ENCODE measurements at regions not wholly inside any gene's neighbourhood (a gene's known extent, or its start where the extent isn't known, plus 50 kb on each side); places are given as distances from the start of the nearest gene placed in this dataset.

DNA sequence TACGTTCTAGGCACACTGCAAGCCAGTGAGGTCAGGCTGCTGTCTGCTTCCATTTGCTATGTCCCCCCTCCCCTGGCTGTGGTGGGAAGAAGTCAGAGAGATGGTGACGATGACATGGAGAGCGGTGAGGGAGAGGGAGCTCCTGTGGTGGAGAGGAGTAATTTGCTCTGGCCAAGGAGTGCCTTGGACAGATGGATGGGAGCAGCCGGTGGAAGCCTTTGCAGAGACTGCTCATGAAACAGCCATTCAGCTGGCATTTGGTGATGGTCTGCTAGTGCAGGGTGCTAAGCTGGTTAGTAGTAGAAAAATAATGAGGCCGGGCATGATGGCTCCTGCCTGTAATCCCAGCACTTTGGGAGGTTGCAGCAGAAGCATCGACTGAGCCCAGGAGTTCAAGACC is 124.1 kb downstream of the FHDC1 start:
- ChIA-PET POLR2A (no interaction called here), CTCF (no interaction called here)
- Mint-ChIP-seq H3K27ac (no peak overlapping the region), H3K9me3 (no peaks in the 10 kb centered on the region), H3K36me3 (peaks cover 0 to 3% (median 0%) of the 10 kb centered on the region in 3 donors), H3K27me3 (peaks cover 19 to 33% of the 10 kb centered on the region in 2 donors), H3K4me1 (no peaks in the 10 kb centered on the region), H3K4me3 (no peak overlapping the region)
- Histone ChIP-seq H3K4me3 (ENCODE audit: low read length) (no peak overlapping the region), H3K4me1 (ENCODE audit: insufficient read depth, low read length) (no peaks in the 10 kb centered on the region), H3K9me3 (ENCODE audit: low read length) (no peaks in the 10 kb centered on the region), H3K27ac (ENCODE audit: low read depth, low read length) (no peak overlapping the region), H3K36me3 (ENCODE audit: insufficient read depth, low read length) (no peaks in the 10 kb centered on the region), H3K27me3 (ENCODE audit: insufficient read depth, low read length, poor library complexity, severe bottlenecking) (peaks cover 12% of the 10 kb centered on the region)
- DNase-seq = no peak

- Mint-ChIP-seq H3K36me3 (peaks cover 0 to 3% (median 0%) of the 10 kb centered on the region in 3 donors), H3K4me3 (no peak overlapping the region), H3K9me3 (no peaks in the 10 kb centered on the region), H3K4me1 (no peaks in the 10 kb centered on the region), H3K27me3 (peaks cover 8 to 19% of the 10 kb centered on the region in 2 donors), H3K27ac (no peak overlapping the region)
- no peaks in the 10 kb centered on the region for H3K36me3 ChIP-seq (ENCODE audit: insufficient read depth, low read length)
- H3K27ac ChIP-seq (ENCODE audit: low read depth, low read length) = no peak overlapping the region
- H3K27me3 ChIP-seq (ENCODE audit: insufficient read depth, low read length, poor library complexity, severe bottlenecking) = peaks cover 5% of the 10 kb centered on the region
- ChIA-PET CTCF (no interaction called here), POLR2A (interaction anchor here (0.5 kb wide), 1 partner anchor 135 kb away, joined by 5 read pairs; no protein-coding TSS in a partner anchor)
- DNase-seq = no peak
- no peaks in the 10 kb centered on the region for H3K9me3 ChIP-seq (ENCODE audit: low read length)
- H3K4me1 ChIP-seq (ENCODE audit: insufficient read depth, low read length) = no peaks in the 10 kb centered on the region
- no peak overlapping the region for H3K4me3 ChIP-seq (ENCODE audit: low read length)
These were observed 125.8 kb downstream of the FHDC1 start for GRCh38 chr4:153061971-153062370.

DNA sequence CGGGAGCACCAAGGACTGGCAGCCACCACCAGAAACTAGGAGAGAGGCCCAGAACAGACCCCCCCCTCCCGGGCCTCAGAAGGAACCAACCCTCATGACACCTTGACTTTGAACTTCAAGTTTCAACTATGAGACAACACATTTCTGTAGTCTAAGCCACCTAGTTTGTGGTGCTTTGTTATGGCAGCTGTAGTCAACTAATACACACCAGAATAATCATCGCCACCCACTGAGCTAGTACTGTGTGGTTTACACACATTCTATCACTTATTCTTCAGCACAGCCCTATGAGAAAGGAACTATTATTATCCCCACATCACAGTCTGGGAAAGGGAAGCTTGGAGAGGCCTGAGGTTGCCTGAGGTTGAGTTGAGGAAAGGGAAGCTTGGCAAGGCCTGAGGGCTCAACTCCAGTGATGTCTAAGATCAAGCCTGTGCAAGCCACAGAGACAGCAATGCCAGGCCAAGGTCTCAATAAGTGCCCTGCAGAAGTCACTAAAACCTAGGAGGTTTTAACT is 126.6 kb downstream of the FHDC1 start:
- H3K27me3 ChIP-seq (ENCODE audit: insufficient read depth, low read length, poor library complexity, severe bottlenecking) = no peaks in the 10 kb centered on the region
- DNase-seq = no peak
- no peaks in the 10 kb centered on the region for H3K36me3 ChIP-seq (ENCODE audit: insufficient read depth, low read length)
- Mint-ChIP-seq H3K27ac (no peak overlapping the region), H3K9me3 (no peaks in the 10 kb centered on the region), H3K4me3 (no peak overlapping the region), H3K27me3 (peaks cover 5 to 11% of the 10 kb centered on the region in 2 donors), H3K4me1 (no peaks in the 10 kb centered on the region), H3K36me3 (peaks cover 0 to 3% (median 0%) of the 10 kb centered on the region in 3 donors)
- H3K4me1 ChIP-seq (ENCODE audit: insufficient read depth, low read length) = no peaks in the 10 kb centered on the region
- no peak overlapping the region for H3K27ac ChIP-seq (ENCODE audit: low read depth, low read length)
- POLR2A ChIA-PET = no interaction called here
- H3K9me3 ChIP-seq (ENCODE audit: low read length) = no peaks in the 10 kb centered on the region
- no peak overlapping the region for H3K4me3 ChIP-seq (ENCODE audit: low read length)
- CTCF ChIA-PET = no interaction called here

DNA sequence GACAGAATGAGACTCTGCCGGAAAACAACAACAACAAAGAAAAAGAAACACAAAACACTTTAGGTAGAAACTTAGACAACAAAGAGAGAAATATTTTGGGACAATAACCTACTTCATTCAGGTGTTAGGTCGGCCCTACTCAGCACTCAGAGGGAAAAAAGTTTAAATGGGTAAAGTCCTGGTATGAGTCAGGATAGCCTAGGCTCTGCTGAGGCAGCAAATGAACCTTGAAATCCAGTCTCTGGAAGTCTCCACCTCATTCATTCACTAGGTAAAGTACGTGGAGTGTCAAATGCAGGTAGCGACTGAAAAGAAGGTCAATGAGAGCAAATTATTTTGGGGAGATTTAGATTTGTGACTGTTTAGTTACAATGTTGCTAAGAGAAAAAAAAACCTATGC is 127.4 kb downstream of the FHDC1 start:
- no peak overlapping the region for H3K27ac ChIP-seq (ENCODE audit: low read depth, low read length)
- ChIA-PET CTCF (no interaction called here), POLR2A (no interaction called here)
- no peaks in the 10 kb centered on the region for H3K27me3 ChIP-seq (ENCODE audit: insufficient read depth, low read length, poor library complexity, severe bottlenecking)
- no peaks in the 10 kb centered on the region for H3K36me3 ChIP-seq (ENCODE audit: insufficient read depth, low read length)
- Mint-ChIP-seq H3K4me3 (no peak overlapping the region), H3K9me3 (no peaks in the 10 kb centered on the region), H3K36me3 (peaks cover 0 to 3% (median 0%) of the 10 kb centered on the region in 3 donors), H3K27me3 (peaks cover 0 to 4% of the 10 kb centered on the region in 2 donors), H3K27ac (no peak overlapping the region), H3K4me1 (no peaks in the 10 kb centered on the region)
- DNase-seq = no peak
- no peaks in the 10 kb centered on the region for H3K4me1 ChIP-seq (ENCODE audit: insufficient read depth, low read length)
- H3K9me3 ChIP-seq (ENCODE audit: low read length) = no peaks in the 10 kb centered on the region
- no peak overlapping the region for H3K4me3 ChIP-seq (ENCODE audit: low read length)

DNA sequence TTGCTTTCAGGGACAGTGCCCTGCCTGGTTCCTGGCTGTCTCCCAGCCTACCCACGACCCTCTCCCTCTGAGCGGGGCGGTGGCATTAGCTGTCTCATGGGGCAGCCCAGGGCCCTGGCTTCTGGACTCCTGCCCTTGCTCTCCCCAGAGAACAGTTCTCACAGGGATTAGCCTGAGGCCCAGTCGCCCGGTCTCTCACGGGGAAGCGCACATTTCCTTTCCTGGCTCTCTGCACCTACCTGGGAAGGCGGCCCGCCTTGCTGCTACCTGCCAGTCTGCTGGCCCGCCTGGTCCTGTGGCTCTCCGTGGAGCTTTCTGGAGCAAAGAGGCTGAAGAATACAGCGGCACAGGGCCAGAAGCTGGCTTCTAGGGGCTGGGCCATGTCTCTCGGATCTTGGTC is 128.4 kb downstream of the FHDC1 start:
- H3K4me3 ChIP-seq (ENCODE audit: low read length) = no peak overlapping the region
- Mint-ChIP-seq H3K27me3 (peaks cover 0 to 3% of the 10 kb centered on the region in 2 donors), H3K27ac (no peak overlapping the region), H3K4me3 (no peak overlapping the region), H3K4me1 (no peaks in the 10 kb centered on the region), H3K9me3 (no peaks in the 10 kb centered on the region), H3K36me3 (peaks cover 0 to 3% (median 0%) of the 10 kb centered on the region in 3 donors)
- POLR2A ChIA-PET = no interaction called here
- no peaks in the 10 kb centered on the region for H3K4me1 ChIP-seq (ENCODE audit: insufficient read depth, low read length)
- H3K36me3 ChIP-seq (ENCODE audit: insufficient read depth, low read length) = no peaks in the 10 kb centered on the region
- no peak overlapping the region for H3K27ac ChIP-seq (ENCODE audit: low read depth, low read length)
- CTCF ChIA-PET = no interaction called here
- H3K9me3 ChIP-seq (ENCODE audit: low read length) = no peaks in the 10 kb centered on the region
- no peak for DNase-seq
- no peaks in the 10 kb centered on the region for H3K27me3 ChIP-seq (ENCODE audit: insufficient read depth, low read length, poor library complexity, severe bottlenecking)

DNA sequence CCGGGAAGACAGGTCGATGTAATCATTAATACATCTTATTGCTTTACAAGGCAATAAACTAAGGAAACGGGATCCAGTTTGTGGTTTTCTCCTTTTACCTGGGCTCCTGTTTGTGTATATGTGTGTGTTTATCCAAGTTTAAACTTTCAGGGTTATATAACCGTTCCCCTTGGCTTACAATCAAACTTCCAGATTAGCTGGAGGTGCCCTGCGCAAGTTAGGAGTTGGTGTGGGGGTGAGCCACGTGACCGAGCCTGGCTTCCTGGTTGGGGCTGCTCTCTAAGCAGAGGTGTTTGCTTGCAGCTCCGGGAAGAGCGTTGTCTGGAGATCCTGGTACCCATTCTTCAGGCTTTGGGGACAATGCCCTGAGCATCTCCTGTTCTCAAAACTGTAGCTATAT is 129.2 kb downstream of the FHDC1 start:
- no peaks in the 10 kb centered on the region for H3K27me3 Mint-ChIP-seq
- Histone ChIP-seq H3K9me3 (ENCODE audit: low read length) (no peaks in the 10 kb centered on the region), H3K27ac (ENCODE audit: low read depth, low read length) (no peak overlapping the region), H3K4me3 (ENCODE audit: low read length) (no peak overlapping the region), H3K36me3 (ENCODE audit: insufficient read depth, low read length) (no peaks in the 10 kb centered on the region), H3K27me3 (ENCODE audit: insufficient read depth, low read length, poor library complexity, severe bottlenecking) (no peaks in the 10 kb centered on the region), H3K4me1 (ENCODE audit: insufficient read depth, low read length) (no peaks in the 10 kb centered on the region)
- H3K4me3 Mint-ChIP-seq = no peak overlapping the region
- H3K27ac Mint-ChIP-seq = no peak overlapping the region
- DNase-seq = no peak
- H3K36me3 Mint-ChIP-seq = no peaks in the 10 kb centered on the region
- CTCF ChIA-PET = no interaction called here
- POLR2A ChIA-PET = no interaction called here
- no peaks in the 10 kb centered on the region for H3K9me3 Mint-ChIP-seq
- no peaks in the 10 kb centered on the region for H3K4me1 Mint-ChIP-seq

DNA sequence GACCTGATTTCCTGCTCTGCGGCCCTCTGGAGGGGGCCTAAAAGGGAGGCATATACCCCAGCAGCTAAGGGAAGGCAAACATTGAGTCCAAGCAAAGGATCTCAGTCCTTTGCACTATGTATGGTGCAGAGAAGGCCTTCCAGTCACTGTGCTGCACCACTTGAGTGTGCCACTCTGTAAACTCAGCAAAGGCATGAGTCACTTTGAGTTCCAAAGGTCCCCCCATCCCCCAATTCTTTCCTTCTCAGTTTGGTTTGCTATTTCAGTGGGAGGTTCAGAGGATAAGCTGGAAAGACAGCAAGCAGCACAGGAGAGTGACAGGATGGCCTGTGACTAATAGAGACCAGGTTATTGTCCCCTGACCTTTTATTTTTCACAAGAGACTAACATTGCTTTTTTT is 131.3 kb downstream of the FHDC1 start:
- peaks cover 0 to 4% (median 2%) of the 10 kb centered on the region in 5 donors for H3K9me3 Mint-ChIP-seq
- no peak overlapping the region for H3K4me3 Mint-ChIP-seq
- CTCF ChIA-PET = interaction anchor here (1.2 kb wide), 1 partner anchor 60 kb away, joined by 4 read pairs; no protein-coding TSS in a partner anchor
- H3K4me3 ChIP-seq (ENCODE audit: low read length) = no peak overlapping the region
- no peaks in the 10 kb centered on the region for H3K4me1 Mint-ChIP-seq
- H3K27ac Mint-ChIP-seq = peak overlapping the region in 1 of 8 donors; percentile 30
- POLR2A ChIA-PET = no interaction called here
- no peak overlapping the region for H3K27ac ChIP-seq (ENCODE audit: low read depth, low read length)
- H3K9me3 ChIP-seq (ENCODE audit: low read length) = no peaks in the 10 kb centered on the region
- H3K27me3 ChIP-seq (ENCODE audit: insufficient read depth, low read length, poor library complexity, severe bottlenecking) = no peaks in the 10 kb centered on the region
- no peaks in the 10 kb centered on the region for H3K4me1 ChIP-seq (ENCODE audit: insufficient read depth, low read length)
- H3K27me3 Mint-ChIP-seq = peaks cover 2 to 3% of the 10 kb centered on the region in 2 donors
- H3K36me3 ChIP-seq (ENCODE audit: insufficient read depth, low read length) = no peaks in the 10 kb centered on the region
- DNase-seq = no peak
- peaks cover 0 to 3% (median 0%) of the 10 kb centered on the region in 3 donors for H3K36me3 Mint-ChIP-seq

DNA sequence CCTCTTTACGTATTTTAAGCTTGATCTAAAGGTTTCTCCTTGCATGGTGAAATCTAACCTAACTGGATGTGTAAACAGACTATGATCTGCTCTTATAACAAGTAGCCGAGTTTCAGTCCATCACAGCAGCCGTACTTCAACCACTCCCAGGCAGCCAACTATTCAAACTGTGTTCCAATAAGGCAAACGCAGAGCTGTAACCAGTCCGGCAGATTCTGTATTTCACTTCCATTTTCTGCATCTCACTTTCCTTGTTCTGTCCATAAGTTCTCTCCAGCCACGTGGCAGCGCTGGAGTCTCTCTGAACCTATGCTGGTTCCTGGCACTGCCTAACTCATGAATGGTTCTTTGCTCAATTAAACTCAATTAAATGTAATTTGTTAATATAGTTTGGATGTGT is 132.6 kb downstream of the FHDC1 start:
- no peaks in the 10 kb centered on the region for H3K4me1 ChIP-seq (ENCODE audit: insufficient read depth, low read length)
- CTCF ChIA-PET = no interaction called here
- Mint-ChIP-seq H3K9me3 (peaks cover 0 to 4% (median 2%) of the 10 kb centered on the region in 5 donors), H3K27me3 (peaks cover 2 to 7% of the 10 kb centered on the region in 2 donors), H3K4me3 (no peak overlapping the region), H3K27ac (no peak overlapping the region), H3K4me1 (no peaks in the 10 kb centered on the region), H3K36me3 (peaks cover 0 to 3% (median 0%) of the 10 kb centered on the region in 3 donors)
- no peak overlapping the region for H3K4me3 ChIP-seq (ENCODE audit: low read length)
- no peak for DNase-seq
- no peaks in the 10 kb centered on the region for H3K27me3 ChIP-seq (ENCODE audit: insufficient read depth, low read length, poor library complexity, severe bottlenecking)
- no peak overlapping the region for H3K27ac ChIP-seq (ENCODE audit: low read depth, low read length)
- no peaks in the 10 kb centered on the region for H3K9me3 ChIP-seq (ENCODE audit: low read length)
- no peaks in the 10 kb centered on the region for H3K36me3 ChIP-seq (ENCODE audit: insufficient read depth, low read length)
- POLR2A ChIA-PET = no interaction called here

Data from CD8-positive, alpha-beta memory T cell (primary cell).